ENCODE measurements at regions not wholly inside any gene's neighbourhood (a gene's known extent, or its start where the extent isn't known, plus 50 kb on each side); places are given as distances from the start of the nearest gene placed in this dataset.
A peak's percentile ranks its signal among the peaks of the same experiment; 100 is the strongest.
"Not testable (repeated sequence)": the region's sequence is repeated elsewhere in the genome, so short reads cannot be mapped to it uniquely, and the experiment has no call there.

GRCh38 chr4:141473026-141473540 is 163.3 kb upstream of the IL15 start:
- Histone ChIP-seq H3K9me3 (no peaks in the 10 kb centered on the region), H3K4me3 (no peak overlapping the region), H3K4me1 (ENCODE audit: low read depth) (no peaks in the 10 kb centered on the region), H3K36me3 (ENCODE audit: low read depth) (no peaks in the 10 kb centered on the region)
- no peak for TF ChIP-seq CTCF (IDR thresholded peaks at IDR 0.05)
- ATAC-seq: no peak
- no peak for DNase-seq
- intact Hi-C loops (cut with DNase I, micrococcal nuclease): no loop called here

DNA sequence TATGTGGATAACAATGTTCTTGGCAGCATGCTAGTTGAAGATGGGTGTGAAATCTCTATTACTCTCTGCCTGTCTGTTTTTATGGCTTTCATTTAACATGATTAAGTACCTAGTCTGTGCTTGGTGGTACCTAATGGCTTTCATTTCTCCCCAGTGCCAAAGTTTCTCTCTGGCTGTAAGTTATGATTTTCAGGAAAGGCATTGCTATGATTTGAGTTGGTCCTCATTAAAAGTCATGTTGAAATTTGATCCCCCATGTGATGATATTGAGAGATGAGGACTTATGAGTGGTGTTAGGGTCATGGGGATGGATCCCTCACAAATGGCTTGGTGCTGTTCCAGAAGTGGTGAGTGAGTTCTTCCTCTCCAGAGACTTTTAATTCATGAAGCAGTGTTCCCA is 162.4 kb upstream of the IL15 start:
- Histone ChIP-seq H3K4me3 (no peak overlapping the region), H3K4me1 (ENCODE audit: low read depth) (no peaks in the 10 kb centered on the region), H3K36me3 (ENCODE audit: low read depth) (no peaks in the 10 kb centered on the region), H3K9me3 (no peaks in the 10 kb centered on the region)
- no peak for TF ChIP-seq CTCF (IDR thresholded peaks at IDR 0.05)
- intact Hi-C loops (cut with DNase I, micrococcal nuclease): no loop called here
- ATAC-seq (no peak), DNase-seq (peak in 1 of 3 donors; percentile 3)

DNA sequence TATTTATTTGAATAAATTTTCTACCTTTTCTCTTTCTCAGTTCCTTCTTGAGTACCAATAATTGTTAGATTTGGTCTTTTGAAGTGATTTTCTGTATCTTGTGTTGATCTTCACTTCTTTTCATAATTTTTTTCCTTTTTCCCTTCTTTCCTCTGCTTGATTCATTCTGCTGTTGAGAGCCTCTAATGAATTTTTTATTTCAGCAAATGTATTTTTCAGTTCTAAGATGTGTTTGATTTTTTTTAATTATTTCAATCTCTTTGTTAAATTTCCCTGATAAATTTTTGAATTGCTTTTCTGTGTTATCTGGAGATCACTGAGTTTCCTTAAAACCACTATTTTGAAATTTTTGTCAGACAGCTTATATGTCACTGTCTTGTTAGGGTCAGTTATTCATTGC is 155.4 kb upstream of the IL15 start:
- ATAC-seq: no peak
- no peak for TF ChIP-seq CTCF (IDR thresholded peaks at IDR 0.05)
- intact Hi-C loops (cut with DNase I, micrococcal nuclease): no loop called here
- peaks cover 21% of the 10 kb centered on the region for H3K9me3 ChIP-seq
- no peaks in the 10 kb centered on the region for H3K4me1 ChIP-seq (ENCODE audit: low read depth)
- H3K36me3 ChIP-seq (ENCODE audit: low read depth): no peaks in the 10 kb centered on the region
- DNase-seq: no peak
- no peak overlapping the region for H3K4me3 ChIP-seq

DNA sequence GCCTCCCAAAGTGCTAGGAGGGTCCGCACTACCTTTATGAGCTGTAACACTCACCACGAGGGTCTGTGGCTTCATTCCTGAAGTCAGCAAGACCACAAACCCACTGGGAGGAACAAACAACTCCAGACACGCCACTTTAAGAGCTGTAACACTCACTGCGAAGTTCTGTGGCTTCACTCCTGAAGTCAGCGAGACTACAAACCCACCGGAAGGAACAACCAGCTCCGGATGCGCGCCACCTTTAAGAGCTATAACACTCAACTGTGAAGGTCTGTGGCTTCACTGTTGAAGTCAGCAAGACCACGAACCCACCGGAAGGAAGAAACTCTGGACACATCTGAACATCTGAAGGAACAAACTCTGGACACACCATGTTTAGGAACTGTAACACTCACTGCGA is 152.1 kb upstream of the IL15 start:
- H3K36me3 ChIP-seq (ENCODE audit: low read depth); intact Hi-C loops (cut with DNase I, micrococcal nuclease); DNase-seq; H3K4me1 ChIP-seq (ENCODE audit: low read depth); ATAC-seq; H3K4me3 ChIP-seq: not testable (repeated sequence)
- peaks cover 21% of the 10 kb centered on the region for H3K9me3 ChIP-seq

DNA sequence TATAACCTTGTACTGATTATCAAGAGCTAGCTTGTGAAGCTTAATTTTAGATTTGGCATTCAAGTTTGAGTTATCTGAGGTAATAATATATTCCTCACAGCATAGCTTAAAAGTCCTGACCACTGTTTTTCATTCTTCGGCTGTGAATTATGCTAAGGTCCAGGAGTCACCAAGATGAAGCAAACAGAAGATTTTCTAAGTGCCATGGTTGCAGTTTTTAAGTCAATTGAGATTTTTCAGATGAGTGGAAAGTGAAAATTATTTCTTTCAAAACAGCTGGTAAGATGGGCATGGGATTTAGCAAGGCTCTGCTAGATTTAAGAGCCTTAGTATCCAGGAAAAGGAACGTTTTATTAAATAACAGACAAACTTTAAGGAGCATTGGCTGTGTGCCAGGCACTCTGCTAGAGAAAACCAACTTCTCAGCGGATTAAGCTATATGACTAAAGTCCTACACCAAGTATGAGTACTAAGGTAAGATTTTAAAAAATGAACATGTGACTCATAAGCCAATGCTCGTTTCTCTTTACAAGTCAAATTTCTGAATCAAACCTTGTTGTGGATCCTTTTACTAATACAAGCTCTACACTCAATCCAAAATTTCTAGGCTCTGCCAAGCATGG is 149.9 kb upstream of the IL15 start:
- ATAC-seq: no peak
- no peak for DNase-seq
- H3K4me1 ChIP-seq (ENCODE audit: low read depth): no peaks in the 10 kb centered on the region
- H3K4me3 ChIP-seq: no peak overlapping the region
- TF ChIP-seq CTCF (IDR thresholded peaks at IDR 0.05): no peak
- H3K36me3 ChIP-seq (ENCODE audit: low read depth): no peaks in the 10 kb centered on the region
- H3K9me3 ChIP-seq: peaks cover 5% of the 10 kb centered on the region
- intact Hi-C loops (cut with DNase I, micrococcal nuclease): no loop called here

DNA sequence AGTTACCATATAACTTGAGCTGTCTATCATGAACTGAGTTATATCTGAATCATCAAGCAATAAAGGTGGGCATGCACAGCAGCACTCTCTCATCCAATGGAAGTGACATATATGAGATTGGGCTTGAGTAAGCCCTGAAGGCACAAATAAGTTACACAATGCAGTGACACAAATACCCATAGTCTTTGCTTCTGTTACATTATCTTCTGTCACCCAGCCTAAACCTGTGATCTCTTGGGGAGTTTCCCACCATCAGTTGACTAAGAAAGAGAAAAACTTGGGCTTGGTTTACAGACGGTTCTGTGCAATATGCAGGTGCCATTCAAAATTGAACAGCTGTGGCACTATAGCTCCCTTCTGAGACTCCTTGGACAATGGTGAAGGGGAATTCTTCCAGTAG is 138.8 kb upstream of the IL15 start:
- Histone ChIP-seq H3K9me3 (no peaks in the 10 kb centered on the region), H3K4me3 (no peak overlapping the region), H3K36me3 (ENCODE audit: low read depth) (no peaks in the 10 kb centered on the region), H3K4me1 (ENCODE audit: low read depth) (peaks cover 7% of the 10 kb centered on the region)
- no peak for TF ChIP-seq CTCF (IDR thresholded peaks at IDR 0.05)
- no peak for DNase-seq
- no peak for ATAC-seq
- intact Hi-C loops (cut with DNase I, micrococcal nuclease): no loop called here
